ENCODE measurements at regions not wholly inside any gene's neighbourhood (a gene's known extent, or its start where the extent isn't known, plus 50 kb on each side); places are given as distances from the start of the nearest gene placed in this dataset.

DNA sequence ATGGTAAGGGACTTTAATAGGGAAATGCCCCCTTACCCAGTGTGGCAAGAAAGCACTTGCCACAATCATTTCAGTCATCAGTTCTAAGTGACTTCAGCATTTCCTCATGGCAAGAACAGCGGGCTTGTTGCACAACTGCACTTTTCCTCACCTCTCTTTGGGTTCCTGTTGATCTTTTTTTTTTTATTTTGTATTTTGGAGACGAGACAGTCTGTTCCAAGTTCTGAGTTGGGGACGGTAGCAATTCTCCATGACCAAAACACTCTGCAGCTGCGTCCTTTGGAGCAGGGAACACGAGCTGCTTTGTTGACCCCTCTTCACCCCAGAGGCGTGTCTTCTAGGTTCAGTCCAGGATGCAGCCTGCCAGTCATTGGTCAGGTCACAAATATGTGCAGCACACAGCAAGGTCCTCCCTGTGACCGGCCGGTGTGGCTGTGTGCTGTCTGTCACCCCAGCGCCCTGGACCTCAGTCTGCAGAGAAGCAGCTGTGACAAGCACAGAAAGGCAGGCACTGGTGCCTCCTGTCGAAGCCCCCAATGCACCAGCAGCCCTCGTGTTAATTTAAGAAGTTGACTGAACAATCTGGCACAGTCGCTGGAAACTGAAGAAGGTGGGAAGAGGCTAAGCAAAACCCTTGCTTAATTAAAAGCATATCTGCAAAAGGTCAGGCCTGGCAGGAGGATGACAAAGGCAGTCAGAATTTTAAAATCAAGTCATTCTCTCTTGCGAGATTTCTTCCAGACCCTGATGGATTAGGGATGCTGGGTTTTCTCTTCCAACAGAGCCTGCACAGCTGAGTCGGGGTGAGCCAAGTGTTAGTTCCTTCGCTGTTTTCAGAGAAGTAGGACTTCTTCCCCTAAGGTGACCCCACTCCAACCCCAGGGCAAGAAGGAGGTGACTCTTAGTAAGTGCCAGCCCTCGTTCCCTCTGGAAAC, 96.7 kb upstream of the COPS8 start:
- no peak overlapping the region for H3K4me2 ChIP-seq (ENCODE audit: low read length)
- no peak overlapping the region for H2AFZ ChIP-seq (ENCODE audit: low read depth, low read length)
- no peak overlapping the region for H3K27ac ChIP-seq (ENCODE audit: low read length)
- no peaks in the 10 kb centered on the region for H3K9me2 ChIP-seq (ENCODE audit: insufficient read depth, low read length)
- no peak overlapping the region for H3K4me3 ChIP-seq (ENCODE audit: low read length)
- H3K9me3 ChIP-seq (ENCODE audit: low read length), result no peaks in the 10 kb centered on the region
- H3K36me3 ChIP-seq (ENCODE audit: insufficient read depth, low read length), result no peaks in the 10 kb centered on the region
- no peak overlapping the region for H3K9ac ChIP-seq (ENCODE audit: low read length)
- H3F3A ChIP-seq (ENCODE audit: insufficient read depth, low read length, poor library complexity, severe bottlenecking), result no peaks in the 10 kb centered on the region
- TF ChIP-seq TAF1 (IDR thresholded peaks at IDR 0.05; ENCODE audit: low read depth) (no peak), RAD21 (conservative IDR thresholded peaks at IDR 0.05) (no peak), EZH2 (IDR thresholded peaks at IDR 0.05; ENCODE audit: borderline replicate concordance, insufficient read depth, low read length, poor library complexity, severe bottlenecking) (no peak), POLR2AphosphoS5 (IDR thresholded peaks at IDR 0.05) (no peak), MXI1 (conservative IDR thresholded peaks at IDR 0.05; ENCODE audit: poor library complexity, severe bottlenecking) (no peak), EP300 (conservative IDR thresholded peaks at IDR 0.05; ENCODE audit: poor library complexity, severe bottlenecking) (no peak), SMC3 (conservative IDR thresholded peaks at IDR 0.05; ENCODE audit: poor library complexity) (no peak)
- TF ChIP-seq, protein P1, sequence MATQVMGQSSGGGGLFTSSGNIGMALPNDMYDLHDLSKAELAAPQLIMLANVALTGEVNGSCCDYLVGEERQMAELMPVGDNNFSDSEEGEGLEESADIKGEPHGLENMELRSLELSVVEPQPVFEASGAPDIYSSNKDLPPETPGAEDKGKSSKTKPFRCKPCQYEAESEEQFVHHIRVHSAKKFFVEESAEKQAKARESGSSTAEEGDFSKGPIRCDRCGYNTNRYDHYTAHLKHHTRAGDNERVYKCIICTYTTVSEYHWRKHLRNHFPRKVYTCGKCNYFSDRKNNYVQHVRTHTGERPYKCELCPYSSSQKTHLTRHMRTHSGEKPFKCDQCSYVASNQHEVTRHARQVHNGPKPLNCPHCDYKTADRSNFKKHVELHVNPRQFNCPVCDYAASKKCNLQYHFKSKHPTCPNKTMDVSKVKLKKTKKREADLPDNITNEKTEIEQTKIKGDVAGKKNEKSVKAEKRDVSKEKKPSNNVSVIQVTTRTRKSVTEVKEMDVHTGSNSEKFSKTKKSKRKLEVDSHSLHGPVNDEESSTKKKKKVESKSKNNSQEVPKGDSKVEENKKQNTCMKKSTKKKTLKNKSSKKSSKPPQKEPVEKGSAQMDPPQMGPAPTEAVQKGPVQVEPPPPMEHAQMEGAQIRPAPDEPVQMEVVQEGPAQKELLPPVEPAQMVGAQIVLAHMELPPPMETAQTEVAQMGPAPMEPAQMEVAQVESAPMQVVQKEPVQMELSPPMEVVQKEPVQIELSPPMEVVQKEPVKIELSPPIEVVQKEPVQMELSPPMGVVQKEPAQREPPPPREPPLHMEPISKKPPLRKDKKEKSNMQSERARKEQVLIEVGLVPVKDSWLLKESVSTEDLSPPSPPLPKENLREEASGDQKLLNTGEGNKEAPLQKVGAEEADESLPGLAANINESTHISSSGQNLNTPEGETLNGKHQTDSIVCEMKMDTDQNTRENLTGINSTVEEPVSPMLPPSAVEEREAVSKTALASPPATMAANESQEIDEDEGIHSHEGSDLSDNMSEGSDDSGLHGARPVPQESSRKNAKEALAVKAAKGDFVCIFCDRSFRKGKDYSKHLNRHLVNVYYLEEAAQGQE (IDR thresholded peaks at IDR 0.05; ENCODE audit: borderline replicate concordance), result no peak
- TF ChIP-seq, protein P2, sequence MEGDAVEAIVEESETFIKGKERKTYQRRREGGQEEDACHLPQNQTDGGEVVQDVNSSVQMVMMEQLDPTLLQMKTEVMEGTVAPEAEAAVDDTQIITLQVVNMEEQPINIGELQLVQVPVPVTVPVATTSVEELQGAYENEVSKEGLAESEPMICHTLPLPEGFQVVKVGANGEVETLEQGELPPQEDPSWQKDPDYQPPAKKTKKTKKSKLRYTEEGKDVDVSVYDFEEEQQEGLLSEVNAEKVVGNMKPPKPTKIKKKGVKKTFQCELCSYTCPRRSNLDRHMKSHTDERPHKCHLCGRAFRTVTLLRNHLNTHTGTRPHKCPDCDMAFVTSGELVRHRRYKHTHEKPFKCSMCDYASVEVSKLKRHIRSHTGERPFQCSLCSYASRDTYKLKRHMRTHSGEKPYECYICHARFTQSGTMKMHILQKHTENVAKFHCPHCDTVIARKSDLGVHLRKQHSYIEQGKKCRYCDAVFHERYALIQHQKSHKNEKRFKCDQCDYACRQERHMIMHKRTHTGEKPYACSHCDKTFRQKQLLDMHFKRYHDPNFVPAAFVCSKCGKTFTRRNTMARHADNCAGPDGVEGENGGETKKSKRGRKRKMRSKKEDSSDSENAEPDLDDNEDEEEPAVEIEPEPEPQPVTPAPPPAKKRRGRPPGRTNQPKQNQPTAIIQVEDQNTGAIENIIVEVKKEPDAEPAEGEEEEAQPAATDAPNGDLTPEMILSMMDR (IDR thresholded peaks at IDR 0.05; ENCODE audit: poor library complexity, severe bottlenecking), result no peak
- no peaks in the 10 kb centered on the region for H3K79me2 ChIP-seq (replicated peaks; ENCODE audit: insufficient read depth, low read length)
- no peaks in the 10 kb centered on the region for H4K20me1 ChIP-seq (ENCODE audit: insufficient read depth)
- H3K27me3 ChIP-seq (ENCODE audit: insufficient read depth, low read depth, low read length), result no peaks in the 10 kb centered on the region

DNA sequence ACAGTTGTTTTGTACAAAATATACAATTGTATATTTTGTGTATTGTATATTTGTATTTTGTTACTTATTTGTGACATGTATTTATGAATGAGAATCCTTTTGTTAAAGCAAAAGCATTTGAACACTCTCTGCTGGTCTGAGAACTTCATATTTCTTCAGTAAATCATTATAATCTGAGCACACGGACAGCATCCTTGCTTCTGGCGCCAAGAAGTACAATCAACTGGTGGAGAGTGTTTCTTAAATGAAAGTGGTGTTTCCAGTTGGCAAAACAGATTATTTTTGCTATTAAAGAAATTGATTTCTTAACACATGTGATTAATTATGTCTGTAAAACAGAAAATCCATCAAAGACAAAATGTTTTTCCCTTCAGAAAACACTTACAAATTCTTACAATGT, 95.1 kb upstream of the COPS8 start:
- no peak overlapping the region for H3K27ac ChIP-seq (ENCODE audit: low read length)
- no peak overlapping the region for H3K4me3 ChIP-seq (ENCODE audit: low read length)
- H3K9me2 ChIP-seq (ENCODE audit: insufficient read depth, low read length), result no peaks in the 10 kb centered on the region
- no peaks in the 10 kb centered on the region for H3F3A ChIP-seq (ENCODE audit: insufficient read depth, low read length, poor library complexity, severe bottlenecking)
- no peaks in the 10 kb centered on the region for H3K27me3 ChIP-seq (ENCODE audit: insufficient read depth, low read depth, low read length)
- TF ChIP-seq, protein P1 (IDR thresholded peaks at IDR 0.05; ENCODE audit: borderline replicate concordance), result no peak
- TF ChIP-seq, protein P2 (IDR thresholded peaks at IDR 0.05; ENCODE audit: poor library complexity, severe bottlenecking), result no peak
- TF ChIP-seq TAF1 (IDR thresholded peaks at IDR 0.05; ENCODE audit: low read depth), result no peak
- no peak for TF ChIP-seq RAD21 (conservative IDR thresholded peaks at IDR 0.05)
- H3K9ac ChIP-seq (ENCODE audit: low read length), result no peak overlapping the region
- no peaks in the 10 kb centered on the region for H3K36me3 ChIP-seq (ENCODE audit: insufficient read depth, low read length)
- no peak overlapping the region for H3K4me2 ChIP-seq (ENCODE audit: low read length)
- no peaks in the 10 kb centered on the region for H4K20me1 ChIP-seq (ENCODE audit: insufficient read depth)
- no peak overlapping the region for H2AFZ ChIP-seq (ENCODE audit: low read depth, low read length)
- no peaks in the 10 kb centered on the region for H3K9me3 ChIP-seq (ENCODE audit: low read length)
- H3K79me2 ChIP-seq (replicated peaks; ENCODE audit: insufficient read depth, low read length), result no peaks in the 10 kb centered on the region

All from neural cell (in vitro differentiated cells).